ENCODE measurements at regions not wholly inside any gene's neighbourhood (a gene's known extent, or its start where the extent isn't known, plus 50 kb on each side); places are given as distances from the start of the nearest gene placed in this dataset.

DNA sequence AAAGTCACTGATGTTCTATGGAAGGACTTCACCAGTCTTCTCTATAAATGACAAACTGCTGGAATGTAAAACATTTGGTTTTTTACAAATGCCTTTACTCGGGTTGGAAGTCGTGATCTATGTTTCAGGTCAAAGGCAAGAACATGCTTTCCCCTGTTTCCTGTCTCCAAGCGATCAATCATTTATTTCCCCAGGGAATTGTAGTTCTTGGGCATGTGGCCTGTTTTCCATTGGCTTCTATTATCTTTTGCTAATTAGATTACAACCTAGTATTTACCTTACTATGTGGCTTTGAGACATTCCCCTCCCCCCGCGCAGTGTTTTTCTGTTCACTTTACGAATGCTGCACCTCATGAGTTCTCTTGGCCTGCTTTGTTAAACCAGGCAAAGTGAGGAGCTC is 684.2 kb downstream of the EPHA4 start:
- TF ChIP-seq ZNF354C (tag by site-specific recombination; IDR thresholded peaks at IDR 0.05; ENCODE audit: borderline replicate concordance, low read depth) = no peak
- no peak for TF ChIP-seq ZNF302 (tag by site-specific recombination; IDR thresholded peaks at IDR 0.05; ENCODE audit: low read depth)
- no peak for TF ChIP-seq PRDM1 (tag by site-specific recombination; IDR thresholded peaks at IDR 0.05)
- TF ChIP-seq ZNF10 (tag by site-specific recombination; IDR thresholded peaks at IDR 0.05) = no peak
- no peak for TF ChIP-seq ZNF221 (tag by site-specific recombination; IDR thresholded peaks at IDR 0.05; ENCODE audit: borderline replicate concordance)
- no peak for TF ChIP-seq ZNF146 (tag by site-specific recombination; IDR thresholded peaks at IDR 0.05)
- no peak for TF ChIP-seq SALL2 (tag by site-specific recombination; IDR thresholded peaks at IDR 0.05; ENCODE audit: borderline replicate concordance)
- TF ChIP-seq ZNF571 (tag by site-specific recombination; IDR thresholded peaks at IDR 0.05) = no peak
- no peak for TF ChIP-seq ZNF768 (tag by site-specific recombination; IDR thresholded peaks at IDR 0.05)
- TF ChIP-seq ZNF514 (tag by site-specific recombination; IDR thresholded peaks at IDR 0.05) = no peak
- TF ChIP-seq ZNF37A (tag by site-specific recombination; IDR thresholded peaks at IDR 0.05) = no peak
- TF ChIP-seq ZFP41 (tag by site-specific recombination; IDR thresholded peaks at IDR 0.05; ENCODE audit: borderline replicate concordance) = no peak
- no peak for TF ChIP-seq ZNF157 (tag by site-specific recombination; IDR thresholded peaks at IDR 0.05)
- TF ChIP-seq ZNF473 (tag by site-specific recombination; IDR thresholded peaks at IDR 0.05) = no peak
- no peak for TF ChIP-seq KLF7 (tag by site-specific recombination; IDR thresholded peaks at IDR 0.05; ENCODE audit: borderline replicate concordance)
- TF ChIP-seq ZNF623 (tag by site-specific recombination; IDR thresholded peaks at IDR 0.05) = no peak
- no peak for TF ChIP-seq HOXD13 (CRISPR knock-in tag; IDR thresholded peaks at IDR 0.05; ENCODE audit: borderline replicate concordance)
- Histone ChIP-seq H3K36me3 (ENCODE audit: control insufficient read depth in 2 of 2, insufficient read depth in 1 of 2, low read length in 2 of 2) (no peaks in the 10 kb centered on the region), H3K4me3 (ENCODE audit: low read depth, low read length) (no peak overlapping the region), H3K4me1 (ENCODE audit: control insufficient read depth, insufficient read depth, low read length) (no peaks in the 10 kb centered on the region), H3K27ac (ENCODE audit: extremely low read depth, low read depth, low read length) (no peak overlapping the region), H3K9me3 (ENCODE audit: control insufficient read depth, insufficient read depth, low read depth, low read length) (no peaks in the 10 kb centered on the region)
- ChIA-PET POLR2A (no interaction called here), CTCF (no interaction called here)

DNA sequence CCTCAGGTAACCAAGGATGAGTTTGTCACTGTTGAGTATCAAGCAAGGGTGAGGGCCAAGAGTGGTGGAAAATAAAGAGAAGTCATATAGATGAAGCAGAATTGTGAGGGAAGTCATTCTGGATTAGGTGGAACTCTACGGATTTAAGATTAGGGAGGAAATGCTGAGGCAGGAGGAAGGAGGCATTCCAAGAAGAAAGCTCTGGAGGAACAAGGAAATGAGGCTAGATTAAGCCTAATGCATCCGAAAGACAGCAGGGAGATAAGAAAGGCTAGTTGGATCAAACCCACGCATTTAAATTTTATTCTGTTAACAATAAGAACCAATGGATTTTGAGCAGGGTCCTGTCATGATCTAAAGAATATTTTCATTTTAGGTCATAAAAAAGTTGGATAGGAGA is 681.2 kb downstream of the EPHA4 start:
- Histone ChIP-seq H3K36me3 (ENCODE audit: control insufficient read depth in 2 of 2, insufficient read depth in 1 of 2, low read length in 2 of 2) (no peaks in the 10 kb centered on the region), H3K4me1 (ENCODE audit: control insufficient read depth, insufficient read depth, low read length) (no peaks in the 10 kb centered on the region; the same call in 1 of the 2 replicates)
- CTCF ChIA-PET = interaction anchor here (1.2 kb wide), 1 partner anchor 36 kb away, joined by 3 read pairs; no protein-coding TSS in a partner anchor
- no peak for TF ChIP-seq KLF1 (tag by site-specific recombination; IDR thresholded peaks at IDR 0.05)
- TF ChIP-seq ZNF335 (tag by site-specific recombination; conservative IDR thresholded peaks at IDR 0.05) = no peak
- no peak for TF ChIP-seq ZNF266 (tag by site-specific recombination; IDR thresholded peaks at IDR 0.05; ENCODE audit: low read depth)
- TF ChIP-seq, protein P1, sequence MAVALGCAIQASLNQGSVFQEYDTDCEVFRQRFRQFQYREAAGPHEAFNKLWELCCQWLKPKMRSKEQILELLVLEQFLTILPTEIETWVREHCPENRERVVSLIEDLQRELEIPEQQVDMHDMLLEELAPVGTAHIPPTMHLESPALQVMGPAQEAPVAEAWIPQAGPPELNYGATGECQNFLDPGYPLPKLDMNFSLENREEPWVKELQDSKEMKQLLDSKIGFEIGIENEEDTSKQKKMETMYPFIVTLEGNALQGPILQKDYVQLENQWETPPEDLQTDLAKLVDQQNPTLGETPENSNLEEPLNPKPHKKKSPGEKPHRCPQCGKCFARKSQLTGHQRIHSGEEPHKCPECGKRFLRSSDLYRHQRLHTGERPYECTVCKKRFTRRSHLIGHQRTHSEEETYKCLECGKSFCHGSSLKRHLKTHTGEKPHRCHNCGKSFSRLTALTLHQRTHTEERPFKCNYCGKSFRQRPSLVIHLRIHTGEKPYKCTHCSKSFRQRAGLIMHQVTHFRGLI (tag by site-specific recombination; IDR thresholded peaks at IDR 0.05) = no peak
- TF ChIP-seq, protein P2, sequence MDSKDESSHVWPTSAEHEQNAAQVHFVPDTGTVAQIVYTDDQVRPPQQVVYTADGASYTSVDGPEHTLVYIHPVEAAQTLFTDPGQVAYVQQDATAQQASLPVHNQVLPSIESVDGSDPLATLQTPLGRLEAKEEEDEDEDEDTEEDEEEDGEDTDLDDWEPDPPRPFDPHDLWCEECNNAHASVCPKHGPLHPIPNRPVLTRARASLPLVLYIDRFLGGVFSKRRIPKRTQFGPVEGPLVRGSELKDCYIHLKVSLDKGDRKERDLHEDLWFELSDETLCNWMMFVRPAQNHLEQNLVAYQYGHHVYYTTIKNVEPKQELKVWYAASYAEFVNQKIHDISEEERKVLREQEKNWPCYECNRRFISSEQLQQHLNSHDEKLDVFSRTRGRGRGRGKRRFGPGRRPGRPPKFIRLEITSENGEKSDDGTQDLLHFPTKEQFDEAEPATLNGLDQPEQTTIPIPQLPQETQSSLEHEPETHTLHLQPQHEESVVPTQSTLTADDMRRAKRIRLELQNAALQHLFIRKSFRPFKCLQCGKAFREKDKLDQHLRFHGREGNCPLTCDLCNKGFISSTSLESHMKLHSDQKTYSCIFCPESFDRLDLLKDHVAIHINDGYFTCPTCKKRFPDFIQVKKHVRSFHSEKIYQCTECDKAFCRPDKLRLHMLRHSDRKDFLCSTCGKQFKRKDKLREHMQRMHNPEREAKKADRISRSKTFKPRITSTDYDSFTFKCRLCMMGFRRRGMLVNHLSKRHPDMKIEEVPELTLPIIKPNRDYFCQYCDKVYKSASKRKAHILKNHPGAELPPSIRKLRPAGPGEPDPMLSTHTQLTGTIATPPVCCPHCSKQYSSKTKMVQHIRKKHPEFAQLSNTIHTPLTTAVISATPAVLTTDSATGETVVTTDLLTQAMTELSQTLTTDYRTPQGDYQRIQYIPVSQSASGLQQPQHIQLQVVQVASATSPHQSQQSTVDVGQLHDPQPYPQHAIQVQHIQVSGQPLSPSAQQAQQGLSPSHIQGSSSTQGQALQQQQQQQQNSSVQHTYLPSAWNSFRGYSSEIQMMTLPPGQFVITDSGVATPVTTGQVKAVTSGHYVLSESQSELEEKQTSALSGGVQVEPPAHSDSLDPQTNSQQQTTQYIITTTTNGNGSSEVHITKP (tag by site-specific recombination; IDR thresholded peaks at IDR 0.05) = no peak
- no peak for TF ChIP-seq MEIS1 (CRISPR knock-in tag; IDR thresholded peaks at IDR 0.05; ENCODE audit: borderline replicate concordance)
- no peak for TF ChIP-seq ZNF202 (tag by site-specific recombination; IDR thresholded peaks at IDR 0.05; ENCODE audit: borderline replicate concordance)
- no peak for TF ChIP-seq ZNF701 (tag by site-specific recombination; IDR thresholded peaks at IDR 0.05)
- no peak for TF ChIP-seq ZNF629 (tag by site-specific recombination; IDR thresholded peaks at IDR 0.05)
- TF ChIP-seq ZNF274 (IDR thresholded peaks at IDR 0.05; ENCODE audit: low read length) = no peak
- no peak; the same call in 1 of the 2 replicates for TF ChIP-seq ZNF274 (tag by site-specific recombination; IDR thresholded peaks at IDR 0.05; ENCODE audit: borderline replicate concordance)
- no peak for TF ChIP-seq ZNF585B (tag by site-specific recombination; IDR thresholded peaks at IDR 0.05)
- TF ChIP-seq ZEB2 (tag by site-specific recombination; IDR thresholded peaks at IDR 0.05) = no peak
- no peak for TF ChIP-seq TCF7L2 (IDR thresholded peaks at IDR 0.05; ENCODE audit: borderline replicate concordance, low read depth, low read length)
- TF ChIP-seq BCL11A (tag by site-specific recombination; IDR thresholded peaks at IDR 0.05; ENCODE audit: low read depth) = no peak

More for the DNA sequence above, 681.2 kb downstream of the EPHA4 start:
- no peak overlapping the region for H3K4me3 ChIP-seq (ENCODE audit: low read depth, low read length)
- no peaks in the 10 kb centered on the region for H3K9me3 ChIP-seq (ENCODE audit: control insufficient read depth, insufficient read depth, low read depth, low read length)
- POLR2A ChIA-PET = no interaction called here
- H3K27ac ChIP-seq (ENCODE audit: extremely low read depth, low read depth, low read length) = no peak overlapping the region
